ENCODE measurements at regions not wholly inside any gene's neighbourhood (a gene's known extent, or its start where the extent isn't known, plus 50 kb on each side); places are given as distances from the start of the nearest gene placed in this dataset.
"Not testable (repeated sequence)": the region's sequence is repeated elsewhere in the genome, so short reads cannot be mapped to it uniquely, and the experiment has no call there.

DNA sequence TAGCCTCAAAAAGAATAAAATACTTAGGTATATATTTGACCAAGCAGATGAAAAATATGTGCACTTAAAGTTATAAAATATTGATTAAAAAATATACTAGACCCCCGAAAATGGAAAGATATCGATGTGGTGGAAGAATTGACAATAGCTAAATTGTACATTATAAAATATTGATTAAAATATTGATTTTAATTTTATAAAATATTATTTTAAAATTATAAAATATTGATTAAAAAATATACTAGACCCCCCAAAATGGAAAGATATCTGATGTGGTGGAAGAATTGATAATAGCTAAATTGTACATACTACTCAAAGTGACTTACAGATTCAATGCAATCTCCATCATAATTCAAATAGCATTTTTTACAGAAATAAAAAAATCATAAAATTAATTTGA lies 1540.9 kb upstream of the RAG2 start:
- no peak for DNase-seq (ENCODE audit: low spot score)
- in situ Hi-C loops (cut with MboI; ENCODE audit: low sequenced_read_pairs, unreplicated experiment): no loop called here

GRCh38 chr11:38136887-38137286 lies 1538.9 kb upstream of the RAG2 start:
- no peak for DNase-seq (ENCODE audit: low spot score)
- in situ Hi-C loops (cut with MboI; ENCODE audit: low sequenced_read_pairs, unreplicated experiment): no loop called here
- no peak for TF ChIP-seq CTCF (IDR thresholded peaks at IDR 0.05; ENCODE audit: borderline replicate concordance, control extremely low read depth, extremely low read depth, insufficient read depth, missing control alignments)

More for the DNA sequence above, 1540.9 kb upstream of the RAG2 start:
- no peak for TF ChIP-seq CTCF (IDR thresholded peaks at IDR 0.05; ENCODE audit: borderline replicate concordance, control extremely low read depth, extremely low read depth, insufficient read depth, missing control alignments)

DNA sequence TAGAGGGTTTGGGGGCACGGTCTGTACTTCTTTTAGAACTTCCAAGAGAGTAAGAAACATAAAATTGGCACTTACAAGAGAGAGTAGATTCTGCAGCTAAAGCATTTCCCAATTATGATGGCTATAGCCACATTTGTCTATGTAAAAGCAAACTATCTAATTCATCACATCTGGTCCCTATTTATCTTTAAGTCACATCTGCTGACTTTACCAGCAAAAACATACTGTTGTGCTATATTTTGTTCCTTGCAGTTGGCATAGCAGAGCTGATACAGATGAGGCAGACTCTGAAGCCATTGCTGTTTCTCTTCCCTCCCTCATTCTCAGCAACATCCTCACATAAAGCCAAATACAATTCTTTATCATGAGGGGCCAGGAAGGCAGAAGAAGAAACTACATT lies 1533.5 kb upstream of the RAG2 start:
- DNase-seq (ENCODE audit: low spot score): no peak
- TF ChIP-seq CTCF (IDR thresholded peaks at IDR 0.05; ENCODE audit: borderline replicate concordance, control extremely low read depth, extremely low read depth, insufficient read depth, missing control alignments): no peak
- in situ Hi-C loops (cut with MboI; ENCODE audit: low sequenced_read_pairs, unreplicated experiment): no loop called here

- in situ Hi-C loops (cut with MboI; ENCODE audit: low sequenced_read_pairs, unreplicated experiment): no loop called here
- TF ChIP-seq CTCF (IDR thresholded peaks at IDR 0.05; ENCODE audit: borderline replicate concordance, control extremely low read depth, extremely low read depth, insufficient read depth, missing control alignments): no peak
- DNase-seq (ENCODE audit: low spot score): no peak
Measured at GRCh38 chr11:38130976-38131375, 1532.9 kb upstream of the RAG2 start.

GRCh38 chr11:38130514-38130913 lies 1532.5 kb upstream of the RAG2 start:
- in situ Hi-C loops (cut with MboI; ENCODE audit: low sequenced_read_pairs, unreplicated experiment): no loop called here
- TF ChIP-seq CTCF (IDR thresholded peaks at IDR 0.05; ENCODE audit: borderline replicate concordance, control extremely low read depth, extremely low read depth, insufficient read depth, missing control alignments): no peak
- DNase-seq (ENCODE audit: low spot score): no peak

DNA sequence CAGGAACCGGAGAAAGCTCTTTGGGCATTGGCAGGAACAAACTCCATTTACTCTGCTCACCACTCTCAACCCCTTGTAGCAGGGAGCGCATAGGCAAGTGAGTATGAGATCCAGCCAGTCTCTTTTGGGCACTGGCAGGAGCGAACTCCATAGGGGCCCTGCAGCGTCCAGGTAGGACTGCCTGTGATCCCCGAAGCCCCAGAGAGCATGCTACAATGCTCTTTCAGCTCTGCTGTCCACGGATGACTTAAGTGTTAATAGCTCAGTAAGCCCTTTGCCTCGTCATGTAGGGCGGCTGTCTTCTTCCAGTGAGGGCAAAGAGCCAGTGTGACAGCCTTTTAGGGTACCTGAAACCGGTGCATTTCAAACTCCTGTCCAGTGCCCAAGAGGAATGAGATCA lies 1525.6 kb upstream of the RAG2 start:
- DNase-seq (ENCODE audit: low spot score): no peak
- in situ Hi-C loops (cut with MboI; ENCODE audit: low sequenced_read_pairs, unreplicated experiment): no loop called here
- TF ChIP-seq CTCF (IDR thresholded peaks at IDR 0.05; ENCODE audit: borderline replicate concordance, control extremely low read depth, extremely low read depth, insufficient read depth, missing control alignments): no peak

DNA sequence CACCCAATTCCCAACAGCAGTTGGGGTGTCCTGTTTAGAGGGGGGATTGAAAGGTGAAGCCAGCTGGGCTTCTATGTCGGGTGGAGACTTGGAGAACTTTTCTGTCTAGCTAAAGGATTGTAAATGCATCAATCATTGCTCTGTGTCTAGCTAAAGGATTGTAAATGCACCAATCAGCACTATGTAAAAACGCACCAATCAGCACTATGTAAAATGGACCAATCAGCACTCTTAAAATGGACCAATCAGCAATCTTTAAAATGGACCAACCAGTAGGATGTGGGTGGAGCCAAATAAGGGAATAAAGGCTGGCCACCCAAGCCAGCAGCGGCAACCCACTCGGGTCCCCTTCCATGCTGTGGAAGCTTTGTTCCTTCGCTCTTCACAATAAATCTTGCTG lies 1518.6 kb upstream of the RAG2 start:
- in situ Hi-C loops (cut with MboI; ENCODE audit: low sequenced_read_pairs, unreplicated experiment); DNase-seq (ENCODE audit: low spot score): not testable (repeated sequence)

GRCh38 chr11:38115381-38115780 lies 1517.3 kb upstream of the RAG2 start:
- in situ Hi-C loops (cut with MboI; ENCODE audit: low sequenced_read_pairs, unreplicated experiment); DNase-seq (ENCODE audit: low spot score): not testable (repeated sequence)

All from GM13976 (cell line).